GM18858 (cell line): ENCODE measurements at regions not wholly inside any gene's neighbourhood (a gene's known extent, or its start where the extent isn't known, plus 50 kb on each side); places are given as distances from the start of the nearest gene placed in this dataset.
"Not testable (repeated sequence)": the region's sequence is repeated elsewhere in the genome, so short reads cannot be mapped to it uniquely, and the experiment has no call there.

Experiments used
- ATAC-seq: cut with Tn5 transposase; IDR thresholded peaks from one replicate; pipeline ENCODE4 v1.9.1; 2021; ENCODE audit not compliant: unreplicated experiment

DNA sequence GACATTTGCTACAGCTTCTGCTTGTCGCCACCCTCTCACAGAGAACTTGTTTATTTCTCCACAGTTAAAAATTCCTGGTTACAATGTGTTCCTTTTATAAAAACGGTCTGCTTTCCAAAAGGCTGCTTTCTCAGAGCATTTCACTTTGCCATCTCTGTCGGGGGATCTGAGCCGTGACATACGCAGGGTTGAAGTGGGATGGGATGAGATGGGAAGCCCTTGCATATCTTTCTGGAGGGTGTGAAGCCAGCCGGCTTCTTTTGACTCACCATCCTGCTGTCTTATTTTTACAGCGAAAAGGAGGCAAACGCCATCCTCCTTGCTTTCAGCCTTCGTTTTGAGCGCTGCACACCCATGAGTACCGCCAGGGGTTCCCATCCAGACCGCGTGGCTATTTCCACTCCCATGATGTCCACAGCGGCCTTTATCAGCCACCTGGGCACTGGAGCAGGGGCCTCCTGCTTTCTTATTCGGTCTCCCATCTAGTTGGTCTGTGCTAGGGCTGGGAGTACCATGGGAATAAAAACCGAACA, 99.8 kb upstream of the GATB start:
- no peak for ATAC-seq

DNA sequence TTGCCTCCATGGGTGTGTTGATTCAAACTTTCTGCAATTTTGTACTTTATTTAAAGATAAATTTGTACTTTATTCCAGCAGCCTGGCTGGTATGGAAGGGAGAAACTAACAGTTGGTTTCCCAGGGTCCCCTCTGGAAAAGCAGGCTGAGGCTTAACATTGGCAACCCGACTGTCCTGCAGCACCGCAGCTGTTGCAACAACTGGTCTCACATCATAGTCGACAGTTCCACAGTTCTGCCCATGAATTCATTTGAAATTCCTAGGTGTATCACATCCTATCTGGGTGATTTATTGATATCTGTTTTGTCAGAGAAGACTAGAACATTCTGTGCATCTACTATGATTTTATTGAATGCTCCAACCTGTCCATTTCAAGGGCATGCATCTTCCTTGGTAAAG, 98.8 kb upstream of the GATB start:
- no peak for ATAC-seq

DNA sequence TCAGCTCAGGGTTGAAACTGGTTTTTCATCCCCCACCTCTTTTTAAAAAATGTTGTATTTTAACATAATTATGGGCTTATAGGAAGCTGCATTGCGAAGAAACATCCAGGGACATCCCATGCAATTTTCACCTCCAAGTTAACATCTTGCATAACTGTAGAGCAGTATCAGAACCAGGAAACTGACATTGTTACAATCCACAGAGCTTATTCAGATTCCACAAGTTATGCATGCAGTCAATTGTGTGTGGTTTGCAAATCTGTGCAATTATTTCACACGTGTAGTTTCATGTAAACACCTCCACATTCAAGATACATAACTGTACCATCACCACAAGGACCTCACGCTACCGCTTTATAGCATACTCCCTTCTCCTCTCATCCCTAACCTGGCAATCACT, 97.5 kb upstream of the GATB start:
- no peak for ATAC-seq

GRCh38 chr4:151857368-151857767, 96.6 kb upstream of the GATB start:
- no peak for ATAC-seq

DNA sequence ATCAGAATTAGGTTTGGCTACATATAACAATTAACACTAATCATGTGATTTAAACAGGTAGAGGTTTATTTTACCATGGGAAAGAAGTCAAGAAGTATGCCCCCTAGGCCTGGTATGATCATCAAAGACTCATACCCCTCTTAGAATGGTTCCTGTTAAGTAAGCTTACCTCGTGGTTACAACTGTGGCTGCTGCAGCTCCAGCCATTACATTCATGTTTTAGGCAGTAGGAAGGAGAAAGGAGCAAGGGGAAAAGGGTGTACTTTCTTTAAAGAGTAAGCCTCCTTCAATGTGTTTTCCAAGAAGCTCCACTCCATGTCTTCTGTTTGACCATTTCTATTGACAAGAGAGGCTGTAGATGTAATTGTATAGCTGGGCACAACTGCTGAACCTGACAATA, 94.9 kb upstream of the GATB start:
- ATAC-seq, result no peak

GRCh38 chr4:151854731-151855130, 93.9 kb upstream of the GATB start:
- no peak for ATAC-seq

GRCh38 chr4:151853034-151853433, 92.2 kb upstream of the GATB start:
- ATAC-seq, result no peak

DNA sequence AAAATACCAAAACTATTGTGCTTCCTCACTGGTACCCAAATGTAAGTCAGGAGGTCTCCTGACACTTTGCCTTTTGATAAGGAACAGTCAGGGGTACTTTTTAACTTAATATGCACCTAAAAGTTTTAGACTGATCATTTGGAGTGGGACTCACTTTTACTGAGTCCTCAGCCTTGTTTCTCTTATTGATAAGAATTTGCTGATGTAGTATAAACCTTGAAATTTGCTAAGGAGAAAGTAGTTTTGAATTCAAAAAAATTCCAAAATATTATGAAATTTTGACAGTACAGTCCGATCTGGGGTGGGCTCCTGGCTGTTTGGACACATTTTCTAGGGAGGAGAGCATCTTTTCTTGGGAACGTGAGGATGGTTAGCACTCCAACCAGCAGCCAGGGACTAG, 91.4 kb upstream of the GATB start:
- no peak for ATAC-seq

DNA sequence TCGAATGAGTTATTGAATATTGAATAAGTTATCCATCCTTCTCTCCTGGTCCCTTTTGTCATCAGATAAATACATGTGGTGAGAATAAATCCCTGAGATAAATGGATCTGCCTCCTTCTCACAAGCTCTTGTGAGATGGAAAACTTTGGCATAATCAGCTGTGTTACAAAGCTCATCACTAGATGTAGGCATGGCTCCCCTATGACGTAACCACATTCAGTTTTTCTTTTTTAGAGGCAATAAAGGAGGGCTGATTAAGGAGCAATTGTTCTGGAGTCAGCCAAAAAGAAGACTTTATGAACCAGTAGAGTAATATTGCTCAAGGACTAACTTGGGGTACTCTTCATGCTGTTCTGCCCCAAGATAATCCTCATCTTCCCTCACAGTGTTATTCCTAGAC, 90.5 kb upstream of the GATB start:
- ATAC-seq, result no peak

DNA sequence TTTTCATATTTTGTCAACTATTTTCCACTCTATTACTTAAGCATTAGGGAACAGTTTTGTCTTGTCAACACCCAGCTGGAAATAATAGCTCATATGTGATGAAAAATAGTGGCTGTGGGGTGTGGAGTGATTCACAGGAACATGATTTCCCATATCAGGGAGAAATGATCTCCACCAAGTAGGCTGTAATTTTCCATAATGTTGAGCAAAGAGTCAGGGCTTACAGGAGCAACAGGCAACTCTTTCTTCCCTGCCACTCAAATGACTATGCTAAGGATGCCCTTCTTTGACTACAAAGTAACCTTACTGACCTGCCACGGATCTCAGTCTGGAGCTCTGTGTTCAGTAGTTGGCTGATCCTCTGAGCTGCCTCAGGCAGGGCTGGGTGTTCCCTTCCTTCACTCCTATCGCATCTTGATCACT, 90.0 kb upstream of the GATB start:
- ATAC-seq, result no peak

- not testable (repeated sequence) for ATAC-seq
These were observed 84.7 kb upstream of the GATB start for GRCh38 chr4:151845551-151845950.

DNA sequence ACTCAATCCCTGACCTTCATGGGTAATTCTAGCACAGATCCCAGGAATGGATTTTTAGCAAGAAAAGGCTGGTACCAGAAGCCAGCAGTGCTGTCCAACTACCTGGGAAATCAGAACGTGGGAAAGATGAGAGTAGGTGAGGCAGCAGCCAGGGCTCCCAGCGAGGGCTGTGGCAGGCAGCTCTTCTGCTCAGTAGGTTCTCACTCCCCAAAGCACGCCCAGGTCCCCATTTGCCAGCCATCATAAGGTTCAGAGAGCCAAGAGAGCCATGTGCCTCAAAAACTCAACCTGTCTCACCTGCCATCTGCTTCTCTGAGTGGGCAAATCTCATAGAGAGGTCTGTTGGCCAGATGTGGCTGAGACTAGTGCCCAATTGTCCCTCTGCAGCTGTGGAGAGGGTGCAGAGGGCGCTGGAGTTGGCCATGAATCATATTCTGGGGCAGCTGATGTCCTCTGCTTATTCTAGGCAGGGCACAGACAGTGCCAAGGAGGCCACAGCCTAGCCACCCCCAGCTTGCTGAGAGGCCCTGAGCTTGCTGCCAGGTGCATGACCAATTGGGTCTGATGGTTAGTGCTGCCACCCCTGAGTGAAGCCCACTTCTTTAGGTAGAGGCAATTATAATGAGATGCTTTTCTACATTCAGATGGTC, 81.7 kb upstream of the GATB start:
- no peak for ATAC-seq

DNA sequence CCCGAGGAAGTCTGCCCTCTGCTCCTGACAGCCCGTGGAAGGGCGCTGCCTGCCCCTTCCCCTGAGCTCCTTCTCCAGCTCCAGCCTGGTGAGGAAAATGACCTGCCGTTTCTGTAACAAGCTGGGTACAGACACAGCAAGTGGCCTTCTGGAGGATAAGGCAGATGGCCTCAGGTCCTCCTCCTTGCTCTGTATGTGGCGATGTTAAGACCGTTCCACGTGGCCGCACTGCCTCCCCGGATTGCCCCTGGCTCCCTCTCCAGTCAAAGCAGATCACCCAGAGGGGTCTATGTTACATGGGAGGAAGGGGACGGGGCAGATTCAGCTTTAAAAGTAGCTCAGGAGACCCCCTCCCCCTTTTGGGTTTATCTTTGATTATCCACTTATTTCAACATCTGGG, 80.3 kb upstream of the GATB start:
- no peak for ATAC-seq

DNA sequence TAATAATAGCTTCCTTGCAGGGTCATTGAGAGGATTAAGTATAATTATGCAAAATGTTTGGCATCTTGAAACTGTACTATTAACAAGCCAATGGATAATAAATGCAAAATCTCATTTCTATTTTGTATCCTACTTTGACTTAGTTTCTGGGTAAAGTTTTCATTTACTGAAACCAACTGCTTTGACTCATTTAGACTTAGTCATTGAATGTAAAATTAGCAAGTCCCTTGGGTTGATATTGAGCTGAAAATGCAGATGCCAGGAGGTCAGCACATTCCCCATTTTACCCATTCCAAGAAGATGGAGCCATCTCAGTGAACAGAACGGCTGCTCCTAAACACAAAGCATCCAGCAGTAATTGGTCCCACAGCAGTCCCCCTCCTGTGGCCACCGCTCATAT, 74.7 kb upstream of the GATB start:
- ATAC-seq, result no peak

- ATAC-seq, result peak; percentile 65
These were observed 72.4 kb upstream of the GATB start for GRCh38 chr4:151833174-151833573.

GRCh38 chr4:151831526-151831925, 70.7 kb upstream of the GATB start:
- no peak for ATAC-seq

DNA sequence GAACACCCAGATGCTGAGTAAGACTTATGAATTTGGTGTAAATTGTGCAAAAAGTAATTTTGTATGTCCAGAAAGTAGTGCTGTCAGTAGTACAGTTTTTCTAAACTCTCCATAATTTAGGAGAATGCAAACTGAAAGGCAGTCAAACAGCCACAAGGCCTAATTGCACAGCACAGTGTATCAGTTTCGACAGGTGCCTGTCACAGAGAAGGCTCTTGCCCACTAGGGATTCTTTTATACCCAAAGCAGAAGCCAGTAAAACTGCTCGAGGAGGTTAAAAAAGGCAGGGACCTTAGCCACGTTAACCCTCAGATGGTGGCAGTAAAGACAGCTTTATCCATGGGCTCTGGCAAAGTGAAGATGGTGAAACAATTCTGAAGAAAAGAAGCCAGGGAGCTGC, 69.4 kb upstream of the GATB start:
- ATAC-seq, result no peak

DNA sequence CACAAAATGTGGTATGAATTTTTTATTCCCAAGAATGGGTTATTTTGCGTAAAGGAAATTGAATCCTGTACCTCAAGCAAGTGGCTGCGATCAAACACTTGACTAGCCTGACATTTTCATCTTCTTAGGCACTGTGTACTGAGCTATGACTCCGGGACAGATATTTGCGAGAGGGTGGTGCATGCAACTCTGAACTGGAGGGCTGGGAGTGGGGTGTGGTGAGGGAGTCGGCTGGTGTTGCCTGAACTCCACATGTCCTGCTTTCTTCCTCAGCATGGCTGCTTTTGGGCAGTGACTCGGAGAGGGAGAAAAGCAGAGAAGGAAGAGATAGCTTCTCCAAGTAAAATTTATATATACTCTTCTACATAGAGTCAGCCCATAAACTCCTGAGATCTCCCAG, 68.5 kb upstream of the GATB start:
- ATAC-seq, result no peak

GRCh38 chr4:151824656-151825055, 63.8 kb upstream of the GATB start:
- no peak for ATAC-seq

GRCh38 chr4:151822331-151822730, 61.5 kb upstream of the GATB start:
- ATAC-seq, result no peak

DNA sequence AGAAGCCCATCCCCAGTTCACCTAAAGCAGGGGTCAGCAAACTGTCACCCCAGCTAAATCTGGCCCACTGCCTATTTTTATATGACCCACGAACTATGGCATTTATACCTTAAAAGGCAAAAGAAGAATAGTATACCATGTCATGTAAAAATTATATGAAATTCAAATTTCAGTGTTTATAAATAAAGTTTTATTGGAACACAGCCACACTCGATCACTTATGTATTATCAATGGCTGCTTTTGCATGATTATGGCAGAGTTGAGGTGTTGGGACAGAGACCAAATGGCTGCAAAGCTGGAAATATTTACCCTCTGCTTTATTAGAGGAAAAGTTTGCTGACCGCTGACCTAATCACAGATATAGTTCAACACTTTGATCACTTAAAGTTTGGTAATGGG, 59.2 kb upstream of the GATB start:
- ATAC-seq, result no peak

- ATAC-seq, result no peak
These were observed 50.6 kb upstream of the GATB start for GRCh38 chr4:151811403-151811802.
